HG02763 (cell line): ENCODE measurements at regions not wholly inside any gene's neighbourhood (a gene's known extent, or its start where the extent isn't known, plus 50 kb on each side); places are given as distances from the start of the nearest gene placed in this dataset.
"Not testable (repeated sequence)": the region's sequence is repeated elsewhere in the genome, so short reads cannot be mapped to it uniquely, and the experiment has no call there.

Experiments used
- ATAC-seq: cut with Tn5 transposase; IDR thresholded peaks from one replicate; pipeline ENCODE4 v1.9.1; 2021; ENCODE audit warnings: mild to moderate bottlenecking, moderate library complexity; ENCODE audit not compliant: unreplicated experiment

DNA sequence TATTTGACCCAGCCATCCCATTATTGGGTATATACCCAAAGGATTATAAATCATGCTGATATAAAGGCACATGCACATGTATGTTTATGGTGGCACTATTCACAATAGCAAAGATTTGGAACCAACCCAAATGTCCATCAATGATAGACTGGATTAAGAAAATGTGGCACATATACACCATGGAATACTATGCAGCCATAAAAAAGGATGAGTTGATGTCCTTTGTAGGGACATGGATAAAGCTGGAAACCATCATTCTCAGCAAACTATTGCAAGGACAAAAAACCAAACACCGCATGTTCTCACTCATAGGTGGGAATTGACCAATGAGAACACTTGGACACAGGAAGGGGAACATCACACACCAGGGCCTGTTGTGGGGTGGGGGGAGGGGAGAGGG, 147.3 kb upstream of the STK26 start:
- not testable (repeated sequence) for ATAC-seq

DNA sequence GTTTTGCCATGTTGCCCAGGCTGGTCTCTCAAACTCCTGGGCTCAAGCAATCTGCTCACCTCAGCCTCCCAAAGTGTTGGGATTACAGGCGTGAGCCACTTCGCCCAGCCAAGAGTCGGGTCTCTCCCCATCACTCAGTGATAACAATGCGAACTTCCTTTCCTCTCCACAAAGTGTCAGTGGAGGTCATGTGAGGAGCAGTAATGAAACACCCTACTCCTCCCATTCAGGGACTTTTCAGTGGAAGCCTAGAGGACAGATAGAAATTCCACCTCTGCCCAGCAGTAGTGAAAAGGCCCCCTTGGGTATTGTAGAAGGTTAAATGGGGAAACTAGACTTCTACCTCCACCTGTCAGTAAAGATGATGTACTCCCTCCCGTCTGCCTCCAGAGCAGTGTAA, 141.9 kb upstream of the STK26 start:
- ATAC-seq: no peak

DNA sequence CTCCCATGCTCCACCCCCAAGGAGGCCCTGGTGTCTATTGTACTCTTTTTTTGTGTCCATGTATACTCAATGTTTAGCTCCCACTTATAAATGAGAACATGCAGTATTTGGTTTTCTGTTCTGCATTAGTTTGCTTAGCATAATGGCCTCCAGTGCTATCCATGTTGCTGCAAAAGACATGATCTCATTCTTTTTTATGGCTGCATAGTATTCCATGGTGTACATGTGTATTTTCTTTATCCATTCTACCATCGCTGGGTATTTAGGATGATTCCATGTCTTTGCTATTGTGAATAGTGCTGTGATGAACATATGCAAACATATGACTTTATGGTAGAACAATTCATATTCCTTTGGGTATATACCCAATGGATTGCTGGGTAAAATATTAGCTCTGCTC, 138.1 kb upstream of the STK26 start:
- not testable (repeated sequence) for ATAC-seq

DNA sequence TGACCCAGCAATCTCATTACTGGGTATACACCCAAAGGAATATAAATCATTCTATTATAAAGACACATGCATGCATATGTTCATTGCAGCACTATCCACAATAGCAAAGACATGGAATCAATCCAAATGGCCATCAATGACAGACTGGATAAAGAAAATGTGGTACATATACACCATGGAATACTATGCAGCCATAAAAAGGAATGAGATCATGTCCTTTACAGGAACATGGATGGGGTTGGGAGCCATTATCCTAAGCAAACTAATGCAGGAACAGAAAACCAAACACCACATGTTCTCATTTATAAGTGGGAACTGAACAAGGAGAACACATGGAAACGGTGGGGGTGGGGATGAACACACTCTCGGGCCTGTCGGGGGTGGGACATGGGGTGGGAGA, 129.2 kb upstream of the STK26 start:
- not testable (repeated sequence) for ATAC-seq

DNA sequence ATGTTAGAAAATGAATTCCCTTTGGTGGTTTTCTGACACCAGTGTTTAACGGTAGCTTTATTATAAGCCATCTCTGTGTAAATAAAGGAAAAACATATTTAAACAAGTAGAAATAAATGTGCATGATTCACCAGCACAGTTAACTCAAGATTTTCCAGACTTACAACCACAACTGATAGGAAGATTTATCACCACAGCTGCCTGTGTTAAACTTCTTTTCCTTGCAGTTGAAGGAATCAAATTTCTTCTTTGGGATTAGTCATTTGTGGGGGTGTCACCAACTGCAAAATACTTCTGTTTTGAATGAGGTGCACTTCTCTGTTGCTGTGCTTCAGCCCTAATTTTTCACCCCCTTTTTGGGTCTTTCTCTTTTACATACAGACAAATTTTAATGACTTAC, 128.1 kb upstream of the STK26 start:
- ATAC-seq: no peak

DNA sequence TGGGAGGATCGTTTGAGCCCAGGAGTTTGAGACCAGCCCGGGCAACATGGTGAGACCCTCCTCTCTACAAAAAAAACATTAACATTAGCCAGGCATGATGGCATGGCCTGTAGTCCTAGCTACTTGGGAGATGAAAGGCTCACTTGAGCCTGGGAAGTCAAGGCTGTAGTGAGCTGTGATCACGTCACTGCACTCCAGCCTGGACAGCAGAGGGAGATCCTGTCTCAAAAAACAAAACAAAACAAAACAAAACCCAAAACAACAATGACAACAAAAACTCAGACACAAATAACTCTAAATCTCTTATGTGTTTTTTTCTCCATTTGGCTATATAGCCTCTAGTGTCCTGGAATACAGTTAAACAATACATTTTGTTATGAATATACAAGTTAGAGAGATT, 127.3 kb upstream of the STK26 start:
- ATAC-seq: no peak

DNA sequence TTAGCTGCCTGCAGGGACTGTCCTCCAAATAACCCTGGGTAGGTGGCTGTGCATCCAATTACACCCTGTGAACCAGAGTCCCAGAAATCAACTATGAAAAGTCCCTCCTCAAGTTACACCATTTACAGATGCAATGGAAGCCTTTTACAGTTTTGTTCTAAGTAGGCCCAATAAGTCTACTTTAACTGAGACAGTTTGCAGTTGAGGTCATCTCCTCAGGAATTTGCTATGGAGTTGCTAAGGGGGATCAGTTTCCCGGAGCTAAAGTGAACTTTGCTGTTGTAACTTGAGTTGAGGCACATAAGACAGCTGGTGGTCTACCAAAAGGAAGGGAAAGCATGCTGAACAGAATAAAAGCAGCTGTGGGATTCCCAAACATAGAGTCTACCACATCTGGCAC, 121.6 kb upstream of the STK26 start:
- ATAC-seq: no peak

DNA sequence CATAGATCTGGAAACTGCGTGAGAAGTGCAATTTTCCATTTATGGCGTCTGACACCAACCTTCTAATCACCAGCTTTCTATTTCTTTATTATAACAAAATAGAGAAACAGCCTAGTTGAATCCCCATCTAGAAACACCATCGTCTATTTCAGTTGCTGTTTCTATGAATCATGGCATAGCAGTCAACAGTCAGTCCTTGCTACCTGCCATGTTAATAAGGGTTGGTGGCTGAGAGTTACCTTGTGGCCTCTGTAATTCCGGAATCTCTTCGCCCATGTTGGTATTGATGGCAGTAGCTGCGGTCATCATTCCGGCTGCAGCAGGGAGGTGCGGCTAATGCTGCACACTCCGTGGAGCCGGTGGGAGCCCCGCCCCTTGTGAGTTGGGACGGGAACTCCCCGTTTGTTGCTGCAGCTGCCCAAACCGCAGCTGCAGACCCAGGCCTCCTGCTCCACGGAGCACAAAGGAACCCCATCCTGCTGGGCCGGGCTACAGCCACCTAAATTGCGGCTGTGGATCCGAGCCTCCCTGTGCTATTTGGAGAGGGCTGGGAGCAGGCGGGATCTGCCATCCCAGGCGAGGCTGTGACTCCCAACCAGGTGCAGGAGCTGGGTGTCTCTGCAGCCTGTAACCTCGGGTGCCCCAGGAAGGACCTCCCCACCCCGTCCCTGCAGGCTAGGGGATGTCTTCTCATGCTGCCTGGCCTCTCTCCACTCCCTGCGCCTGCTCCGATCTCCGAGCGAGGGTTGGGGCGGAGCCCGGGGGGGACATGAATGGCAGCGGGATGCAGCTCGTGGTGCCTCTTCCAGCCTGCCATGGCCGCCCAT, 115.4 kb upstream of the STK26 start:
- ATAC-seq: no peak

DNA sequence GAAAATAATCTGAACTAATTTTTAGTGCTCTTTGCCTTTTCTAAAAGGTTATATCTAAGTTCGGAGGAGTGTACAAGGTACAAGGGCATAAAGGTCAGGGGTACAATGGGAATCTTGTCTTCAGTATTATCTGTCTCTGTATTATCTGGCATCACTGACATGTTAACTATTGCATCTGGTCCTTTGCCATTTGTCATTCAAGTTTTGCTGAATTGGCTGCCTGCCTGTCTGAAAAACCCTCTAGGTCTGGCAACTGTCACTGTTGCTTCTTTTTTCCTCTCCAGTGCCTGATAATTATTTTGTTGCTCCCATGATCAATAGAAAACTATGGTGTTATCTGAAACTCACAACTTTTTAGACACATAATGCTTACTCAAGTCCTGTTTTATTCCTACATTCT, 112.5 kb upstream of the STK26 start:
- ATAC-seq: no peak

DNA sequence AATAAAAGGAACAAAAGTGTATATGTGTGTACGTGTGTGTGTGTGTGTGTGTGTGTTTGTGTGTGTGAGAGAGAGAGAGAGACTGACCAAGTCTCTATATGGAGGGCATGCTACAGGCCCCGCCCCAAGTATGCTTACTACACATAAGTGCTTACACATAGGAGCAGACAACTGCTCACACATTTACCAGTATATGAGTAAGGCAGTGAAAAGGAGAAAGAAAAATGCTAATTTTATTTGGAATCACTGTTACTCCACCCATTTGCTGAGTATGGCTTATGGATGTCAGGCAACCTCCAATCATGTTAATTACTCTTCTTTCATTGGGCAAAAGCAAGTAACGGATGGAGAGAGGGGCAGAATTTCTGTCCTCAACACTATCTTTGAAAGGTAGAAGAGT, 107.6 kb upstream of the STK26 start:
- no peak for ATAC-seq

DNA sequence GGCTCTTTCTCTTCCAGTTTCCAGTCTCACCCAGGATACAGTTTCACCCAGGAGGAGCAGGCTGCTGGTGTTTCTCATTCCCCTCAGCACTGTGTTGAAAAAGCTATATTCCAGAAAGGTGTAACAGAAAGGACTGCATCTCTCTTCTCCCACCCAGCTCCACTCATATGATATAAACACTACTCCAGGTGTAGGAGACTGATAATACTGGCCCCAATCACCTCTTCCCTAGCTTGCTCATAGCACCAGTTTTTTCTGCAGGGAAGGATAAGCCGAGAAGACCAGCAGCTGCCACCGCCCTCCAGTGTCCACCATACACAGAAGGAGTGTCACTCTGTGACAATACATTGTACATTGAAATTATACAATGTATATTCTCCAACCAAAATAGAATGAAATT, 105.5 kb upstream of the STK26 start:
- ATAC-seq: no peak

DNA sequence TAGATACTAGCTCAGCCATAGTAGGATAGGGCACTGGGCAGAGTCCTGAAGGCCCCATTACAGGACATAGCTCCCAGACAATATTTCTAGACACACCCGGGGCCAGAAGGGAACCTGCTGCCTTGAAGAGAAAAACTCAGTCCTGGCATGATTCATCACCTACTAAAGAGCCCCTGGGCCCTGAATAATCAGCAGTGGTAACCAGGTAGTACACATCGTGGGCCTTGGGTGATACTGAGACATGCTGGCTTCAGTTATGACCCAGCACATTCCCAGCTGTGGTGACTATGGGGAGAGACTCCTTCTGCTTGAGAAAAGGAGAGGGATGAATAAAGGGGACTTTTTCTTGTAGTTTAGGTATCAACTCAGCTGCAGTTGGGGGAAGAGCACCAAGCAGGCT, 104.3 kb upstream of the STK26 start:
- ATAC-seq: no peak

DNA sequence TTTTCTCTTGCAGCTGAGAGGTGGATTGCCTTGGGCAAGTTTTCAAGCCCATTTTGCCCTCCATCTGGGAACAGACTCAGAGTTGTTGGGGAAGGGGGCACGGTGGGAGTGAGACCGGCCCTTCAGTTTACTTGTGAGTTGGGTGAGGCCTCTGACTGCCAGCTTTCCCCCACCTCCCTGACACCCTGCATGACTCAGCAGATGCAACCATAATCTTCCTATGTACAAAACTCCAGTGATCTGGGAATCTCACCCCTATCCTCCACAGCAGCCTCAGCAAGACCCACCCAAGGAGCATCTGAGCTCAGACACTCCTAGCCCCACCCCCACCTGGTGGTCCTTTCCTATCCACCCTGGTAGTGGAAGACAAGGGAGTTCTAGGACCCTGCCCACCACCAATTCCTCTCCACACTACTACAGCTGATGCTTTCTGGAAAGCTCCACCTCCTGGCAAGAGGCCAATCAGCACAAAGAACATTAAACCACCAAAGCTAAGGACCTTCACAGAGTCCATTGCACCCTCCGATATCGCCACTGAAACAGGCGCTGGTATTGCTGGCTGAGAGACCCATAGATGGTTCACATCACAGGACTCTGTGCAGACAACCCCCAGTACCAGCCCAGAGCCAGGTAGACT, 99.4 kb upstream of the STK26 start:
- ATAC-seq: no peak

DNA sequence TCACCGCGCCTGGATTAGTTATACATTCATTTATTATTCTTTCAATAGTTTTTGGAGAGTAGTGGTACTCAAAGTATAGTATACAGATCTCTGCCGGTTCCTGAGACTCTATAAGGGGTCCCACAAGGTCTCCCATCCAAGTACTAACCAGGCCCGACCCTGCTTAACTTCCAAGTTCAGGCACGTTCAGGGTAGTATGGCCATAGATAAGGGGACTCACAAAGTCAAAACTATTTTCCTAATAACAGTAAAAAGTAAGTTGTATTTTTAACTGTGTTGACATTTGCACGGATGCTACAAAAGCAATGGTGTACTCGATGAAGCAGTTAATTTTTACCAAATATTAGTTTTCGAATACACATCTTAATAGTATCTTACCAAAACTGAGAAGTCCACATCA, 84.4 kb upstream of the STK26 start:
- ATAC-seq: no peak

DNA sequence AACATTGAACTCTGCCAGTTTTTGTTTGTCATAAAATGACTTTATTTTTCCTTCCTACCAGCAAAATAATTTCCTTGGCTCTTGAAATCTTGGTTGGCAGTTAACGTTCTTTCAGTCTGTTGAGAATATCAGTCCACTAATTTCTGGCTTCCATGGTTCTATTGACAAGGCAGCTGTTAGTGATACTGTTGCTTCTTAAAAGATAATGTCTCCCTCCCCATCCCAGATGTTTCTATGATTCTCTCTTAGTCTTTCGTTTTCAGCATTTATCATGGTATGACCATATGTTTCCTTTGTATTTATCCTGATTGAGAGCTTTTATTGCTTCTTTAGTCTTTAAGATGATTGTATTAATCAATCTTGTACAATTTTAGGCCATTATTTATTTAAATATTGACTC, 81.1 kb upstream of the STK26 start:
- no peak for ATAC-seq

DNA sequence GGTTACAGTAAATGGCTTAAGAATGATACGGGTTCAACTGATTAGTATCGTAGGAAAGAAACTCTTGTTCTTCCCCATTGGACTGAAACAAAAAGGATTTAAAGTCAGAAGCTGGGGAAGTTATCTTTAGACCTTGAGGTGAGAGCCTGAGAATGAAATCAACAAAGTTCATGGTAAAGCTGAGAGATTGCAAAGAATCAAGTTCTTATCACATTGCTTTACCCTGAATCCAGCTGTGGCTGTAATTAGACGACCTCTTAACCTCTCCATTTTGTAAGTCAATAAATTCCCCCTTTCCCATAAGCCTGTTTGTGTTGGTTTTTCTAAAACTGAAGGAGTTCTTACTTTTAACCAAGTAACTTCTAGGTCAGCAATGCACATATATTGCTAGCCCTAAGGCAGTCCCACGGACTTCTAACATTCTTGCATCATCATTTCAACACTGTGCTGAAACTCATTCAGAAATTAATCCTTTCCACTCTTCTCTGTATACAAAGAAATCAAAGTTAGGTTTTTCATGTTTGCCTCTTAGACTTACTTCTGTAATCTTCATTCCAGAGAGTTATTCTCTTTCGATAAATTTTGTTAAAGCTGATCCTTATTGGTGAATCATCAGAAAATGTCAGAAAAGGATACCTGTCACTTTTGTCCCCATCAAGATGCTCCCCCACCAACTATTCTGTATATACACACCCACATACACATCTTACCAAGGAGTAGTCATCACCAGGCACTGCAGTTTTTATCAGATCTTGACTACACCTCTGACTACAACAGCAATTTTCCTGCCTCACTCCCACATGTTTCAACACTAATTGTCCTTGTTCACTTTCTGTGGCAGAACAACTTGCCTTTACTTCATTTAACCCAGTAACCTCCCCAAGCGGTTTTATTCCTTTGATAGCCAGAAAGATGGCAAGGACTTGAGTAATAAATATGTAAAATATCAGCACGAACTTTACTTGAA, 77.9 kb upstream of the STK26 start:
- no peak for ATAC-seq

DNA sequence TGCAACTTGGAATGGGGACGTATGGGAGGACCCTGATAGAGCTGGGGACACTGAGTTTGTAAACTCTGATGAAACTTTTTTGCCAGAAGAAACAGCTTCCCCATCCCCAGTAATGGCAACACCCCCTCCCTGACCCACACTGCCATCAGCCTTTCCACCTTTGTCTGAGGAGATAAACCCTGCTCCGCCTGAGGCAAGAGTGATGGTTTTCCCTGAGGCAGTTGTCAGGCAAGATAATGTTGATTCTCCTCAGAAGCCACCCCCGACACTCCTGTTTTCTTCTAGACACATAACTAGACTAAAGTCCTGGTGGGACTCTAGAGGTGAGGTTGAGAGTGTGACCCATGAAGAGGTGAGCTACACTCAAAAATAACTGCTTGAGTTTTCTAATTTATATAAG, 71.9 kb upstream of the STK26 start:
- ATAC-seq: no peak

DNA sequence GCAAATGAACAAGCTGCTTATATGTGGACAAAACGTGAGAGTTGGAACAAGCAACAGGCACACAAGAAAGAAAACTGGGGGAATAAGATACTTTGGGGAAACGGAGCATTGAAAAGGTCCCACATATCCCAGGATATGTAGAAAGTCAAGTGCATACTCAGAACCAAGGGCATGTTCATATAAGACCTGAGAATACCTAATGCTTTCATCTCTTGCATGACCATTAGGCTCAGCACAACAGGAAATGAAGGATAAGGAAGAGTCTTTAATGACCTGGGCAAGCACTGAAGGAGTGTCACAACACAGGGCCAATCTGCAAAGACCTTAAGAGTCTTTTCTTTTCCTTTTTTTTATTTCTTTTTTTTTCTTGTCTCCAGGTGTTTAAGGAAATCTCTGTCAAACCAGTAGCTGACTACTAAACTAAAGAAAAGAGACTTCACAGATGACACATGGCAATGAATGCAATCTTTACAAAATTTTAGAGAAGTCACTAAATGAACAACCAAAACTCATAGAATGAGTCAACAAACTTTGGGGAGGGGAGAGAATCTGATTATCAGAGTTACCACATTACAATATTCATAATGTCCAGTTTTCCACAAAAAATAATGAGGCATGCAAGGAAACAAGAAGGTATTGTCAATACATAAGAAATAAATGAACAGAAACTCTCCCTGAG, 67.9 kb upstream of the STK26 start:
- no peak for ATAC-seq

DNA sequence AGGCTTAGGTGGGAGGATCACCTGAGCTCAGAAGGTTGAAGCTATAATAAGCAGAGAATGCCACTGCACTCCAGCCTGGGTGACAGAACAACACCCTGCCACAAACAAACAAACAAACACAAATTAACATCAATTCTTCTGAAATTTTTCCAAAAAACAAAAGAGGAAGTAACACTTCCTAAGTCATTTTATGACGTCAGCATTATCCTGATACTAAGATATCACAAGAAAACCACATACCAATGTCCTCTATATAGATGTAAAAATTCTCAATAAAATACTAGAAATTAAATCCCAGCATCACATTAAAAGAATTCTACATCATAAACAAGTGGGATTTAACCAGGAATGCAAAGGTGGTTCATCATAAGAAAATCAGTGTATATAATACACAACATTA, 64.4 kb upstream of the STK26 start:
- ATAC-seq: no peak

DNA sequence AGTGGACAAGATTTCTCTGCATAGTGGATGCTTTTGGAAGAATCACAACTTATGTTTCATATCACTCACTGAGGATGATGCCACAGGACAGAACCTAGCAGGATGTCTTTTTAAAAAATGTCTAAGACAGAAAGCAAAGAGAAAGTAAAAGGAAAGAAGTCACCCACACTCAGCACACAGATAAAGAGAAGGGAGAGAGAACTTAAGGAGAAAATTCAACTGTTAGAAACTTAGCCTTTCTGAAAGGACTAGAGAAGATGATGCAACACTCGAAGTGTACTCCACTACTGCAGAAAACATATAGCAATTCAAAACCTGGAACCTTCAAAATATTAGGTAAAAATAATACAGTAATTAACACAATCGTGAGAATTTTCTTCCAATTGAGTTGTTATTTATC, 52.8 kb upstream of the STK26 start:
- no peak for ATAC-seq
